Epithelial cell of esophagus (primary cell): ENCODE measurements at regions not wholly inside any gene's neighbourhood (a gene's known extent, or its start where the extent isn't known, plus 50 kb on each side); places are given as distances from the start of the nearest gene placed in this dataset.

Experiments used
- DNase-seq: peaks from one replicate; pipeline ENCODE4 v3.0.0; 2010; ENCODE audit warnings: low read depth
- H3K4me3 ChIP-seq: 2 replicates; pipeline ENCODE4 v1.5.1; 2011; ENCODE audit warnings: mild to moderate bottlenecking, low read length, control low read depth
- TF ChIP-seq, protein P1 (sequence below): IDR thresholded peaks from 2 replicates; pipeline ENCODE4 v1.5.1; 2011; ENCODE audit warnings: low read depth, mild to moderate bottlenecking, low read length, control low read depth, inconsistent platforms; ENCODE audit not compliant: insufficient read depth; ENCODE audit errors: missing control alignments

DNA sequence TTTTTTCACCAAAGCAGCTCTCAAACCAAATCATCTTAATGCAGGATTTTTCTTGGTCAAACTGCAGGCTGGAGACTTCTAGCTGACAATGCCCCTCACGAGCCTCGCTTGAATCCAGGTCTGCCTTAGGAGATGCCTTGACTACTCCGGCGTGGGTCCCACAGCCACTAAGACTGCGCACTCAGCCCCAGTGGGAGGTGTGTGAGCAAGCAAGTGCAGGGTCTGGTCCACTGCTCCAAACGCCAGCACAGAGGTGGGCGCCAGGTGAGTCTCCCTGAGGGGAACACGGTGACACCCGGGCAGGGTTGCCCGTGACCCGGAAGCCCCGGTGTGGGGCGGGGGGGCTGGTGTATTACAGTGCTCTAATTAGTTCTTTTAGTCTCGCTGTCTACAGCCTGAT, 838.3 kb downstream of the NLGN4X start:
- H3K4me3 ChIP-seq: no peak overlapping the region
- TF ChIP-seq, protein P1, sequence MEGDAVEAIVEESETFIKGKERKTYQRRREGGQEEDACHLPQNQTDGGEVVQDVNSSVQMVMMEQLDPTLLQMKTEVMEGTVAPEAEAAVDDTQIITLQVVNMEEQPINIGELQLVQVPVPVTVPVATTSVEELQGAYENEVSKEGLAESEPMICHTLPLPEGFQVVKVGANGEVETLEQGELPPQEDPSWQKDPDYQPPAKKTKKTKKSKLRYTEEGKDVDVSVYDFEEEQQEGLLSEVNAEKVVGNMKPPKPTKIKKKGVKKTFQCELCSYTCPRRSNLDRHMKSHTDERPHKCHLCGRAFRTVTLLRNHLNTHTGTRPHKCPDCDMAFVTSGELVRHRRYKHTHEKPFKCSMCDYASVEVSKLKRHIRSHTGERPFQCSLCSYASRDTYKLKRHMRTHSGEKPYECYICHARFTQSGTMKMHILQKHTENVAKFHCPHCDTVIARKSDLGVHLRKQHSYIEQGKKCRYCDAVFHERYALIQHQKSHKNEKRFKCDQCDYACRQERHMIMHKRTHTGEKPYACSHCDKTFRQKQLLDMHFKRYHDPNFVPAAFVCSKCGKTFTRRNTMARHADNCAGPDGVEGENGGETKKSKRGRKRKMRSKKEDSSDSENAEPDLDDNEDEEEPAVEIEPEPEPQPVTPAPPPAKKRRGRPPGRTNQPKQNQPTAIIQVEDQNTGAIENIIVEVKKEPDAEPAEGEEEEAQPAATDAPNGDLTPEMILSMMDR: no peak
- DNase-seq: no peak

DNA sequence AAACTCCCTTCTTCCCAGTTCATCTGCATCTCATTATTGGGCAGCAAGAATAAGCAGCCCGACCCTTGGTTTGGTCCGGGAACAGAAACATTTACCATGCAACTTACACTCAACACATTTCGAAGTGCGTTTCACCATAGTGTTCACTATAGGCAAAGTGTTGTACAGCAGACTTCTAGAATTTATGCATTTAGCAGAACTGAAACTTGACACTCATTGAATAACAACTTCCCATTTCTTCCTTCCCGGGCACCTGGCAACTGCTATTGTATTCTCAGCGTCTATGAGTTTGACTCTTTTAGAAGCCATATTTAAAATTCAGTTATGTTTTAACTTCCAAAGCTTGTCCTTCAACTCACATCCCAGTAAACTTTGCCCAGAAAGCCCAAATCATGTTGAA, 840.6 kb downstream of the NLGN4X start:
- TF ChIP-seq, protein P1: no peak
- no peak overlapping the region for H3K4me3 ChIP-seq
- no peak for DNase-seq

DNA sequence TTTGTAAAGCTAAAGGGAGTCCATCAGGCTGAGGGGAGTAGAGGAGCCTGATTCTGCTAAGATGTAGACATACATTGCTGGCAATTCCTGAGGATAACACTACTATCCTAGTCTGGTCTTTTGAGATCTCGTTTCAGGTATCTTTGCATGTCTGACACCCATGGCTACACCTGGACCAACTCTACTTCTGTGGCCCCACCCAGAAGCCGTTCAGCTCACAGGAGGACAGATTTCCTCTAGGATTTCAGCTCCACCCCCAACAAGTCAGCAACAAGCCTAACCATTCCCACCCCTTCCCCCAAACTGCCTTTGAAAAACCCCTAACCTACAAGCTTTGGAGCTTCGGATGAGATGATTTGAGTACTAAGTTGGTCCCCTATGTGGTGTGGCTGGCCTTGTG, 848.2 kb downstream of the NLGN4X start:
- TF ChIP-seq, protein P1: no peak
- no peak overlapping the region for H3K4me3 ChIP-seq
- DNase-seq: no peak

DNA sequence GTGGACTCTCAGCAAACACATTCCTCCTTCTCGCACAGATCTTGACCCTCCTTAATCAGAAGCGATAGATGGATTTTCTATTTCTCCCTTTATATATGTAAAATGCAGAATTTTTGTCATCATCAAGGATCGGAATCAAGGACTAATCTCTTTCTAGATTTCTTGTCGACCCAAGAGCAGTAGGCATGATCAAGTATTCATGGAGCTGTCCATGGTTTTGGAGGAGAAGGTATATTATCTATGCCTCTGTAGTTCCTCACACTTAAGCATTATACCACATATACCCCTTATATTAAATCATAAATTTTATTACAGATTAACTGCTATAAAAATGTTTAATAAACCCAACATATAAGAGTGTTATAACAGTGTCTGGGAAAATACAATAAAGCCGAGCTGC, 886.8 kb downstream of the NLGN4X start:
- H3K4me3 ChIP-seq: no peak overlapping the region
- TF ChIP-seq, protein P1: no peak
- no peak for DNase-seq

DNA sequence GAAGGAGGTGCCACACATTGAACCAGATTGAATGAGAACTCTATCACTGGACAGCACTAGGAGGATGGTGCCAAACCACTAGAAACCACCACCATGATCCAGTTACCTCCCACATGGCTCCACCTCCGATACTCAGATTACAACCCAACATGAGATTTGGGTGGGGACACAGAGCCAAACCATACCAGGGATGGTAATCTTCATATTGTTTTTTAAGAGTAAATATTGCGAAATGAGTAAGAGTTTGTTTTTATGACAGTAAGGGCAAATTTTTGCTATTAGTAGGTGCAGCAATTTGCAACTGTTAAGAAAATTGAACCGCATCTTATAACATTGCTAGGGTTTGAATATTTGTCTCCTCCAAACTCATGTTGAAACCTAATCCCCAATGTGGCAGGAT, 891.5 kb downstream of the NLGN4X start:
- TF ChIP-seq, protein P1: no peak
- DNase-seq: no peak

DNA sequence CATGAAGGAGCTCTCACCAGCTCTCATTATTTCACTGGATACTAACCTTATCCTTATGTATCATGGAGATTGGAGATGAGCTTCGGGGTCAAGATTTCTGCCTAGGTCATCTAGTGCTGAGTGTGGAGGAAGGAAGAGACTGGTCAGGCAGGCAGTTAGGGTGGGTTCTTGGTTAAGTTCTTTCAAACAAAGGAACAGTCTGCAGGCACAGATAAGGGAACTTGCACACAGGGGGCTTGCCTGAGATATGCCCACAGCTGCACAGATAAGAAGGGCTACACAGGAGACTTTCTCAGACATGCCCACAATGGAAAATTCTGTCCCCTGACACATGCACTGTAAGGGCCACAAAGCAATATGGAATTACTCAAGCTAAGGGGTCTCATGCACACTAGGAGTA, 904.1 kb downstream of the NLGN4X start:
- no peak overlapping the region for H3K4me3 ChIP-seq
- TF ChIP-seq, protein P1: no peak
- DNase-seq: no peak

More for the DNA sequence above, 891.5 kb downstream of the NLGN4X start:
- no peak overlapping the region for H3K4me3 ChIP-seq

DNA sequence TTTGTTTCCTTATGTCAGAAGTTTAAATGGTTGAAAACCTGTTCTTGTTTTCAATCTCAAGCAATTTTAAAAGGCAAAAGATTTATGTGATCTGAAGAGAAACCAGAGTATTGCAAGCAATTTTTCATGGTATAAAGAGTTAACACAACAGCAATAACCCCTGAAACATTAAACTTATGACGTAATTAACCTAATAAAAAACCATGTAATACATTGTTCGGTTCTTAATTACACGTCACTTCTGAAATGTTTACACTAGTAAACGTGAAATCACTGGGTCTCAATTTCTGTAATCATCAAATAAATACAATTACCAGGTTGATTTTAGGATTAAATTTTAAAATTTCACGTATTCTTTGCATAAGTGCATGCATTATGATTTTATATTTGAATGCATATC, 914.5 kb downstream of the NLGN4X start:
- DNase-seq: no peak
- no peak overlapping the region for H3K4me3 ChIP-seq
- TF ChIP-seq, protein P1: no peak
